AG20443 (cell line): ENCODE measurements at regions not wholly inside any gene's neighbourhood (a gene's known extent, or its start where the extent isn't known, plus 50 kb on each side); places are given as distances from the start of the nearest gene placed in this dataset.

ENCODE experiments used
- DNase-seq: peaks from one replicate; pipeline ENCODE4 v3.0.0; 2012; ENCODE audit warnings: low spot score, mixed read lengths

GRCh38 chr15:46552316-46552715 is 917.5 kb downstream of the SQOR start:
- DNase-seq: no peak

GRCh38 chr15:46555547-46555946 is 920.7 kb downstream of the SQOR start:
- no peak for DNase-seq

- no peak for DNase-seq
Measured at GRCh38 chr15:46556010-46556409, 921.2 kb downstream of the SQOR start.

- DNase-seq: no peak
Measured at GRCh38 chr15:46556559-46557379, 921.9 kb downstream of the SQOR start.

- no peak for DNase-seq
Measured at GRCh38 chr15:46567968-46568367, 933.1 kb downstream of the SQOR start.

- DNase-seq: no peak
Measured at GRCh38 chr15:46569781-46570180, 935.0 kb downstream of the SQOR start.

GRCh38 chr15:46576646-46577395 is 942.0 kb downstream of the SQOR start:
- peak; percentile 20 for DNase-seq

GRCh38 chr15:46577767-46578166 is 942.9 kb downstream of the SQOR start:
- no peak for DNase-seq

GRCh38 chr15:46580487-46580886 is 945.7 kb downstream of the SQOR start:
- DNase-seq: no peak

- no peak for DNase-seq
Measured at GRCh38 chr15:46580924-46581323, 946.1 kb downstream of the SQOR start.

GRCh38 chr15:46589088-46589487 is 954.3 kb downstream of the SQOR start:
- no peak for DNase-seq

GRCh38 chr15:46591462-46591861 is 956.6 kb downstream of the SQOR start:
- DNase-seq: no peak

- no peak for DNase-seq
Measured at GRCh38 chr15:46595016-46595415, 960.2 kb downstream of the SQOR start.

- no peak for DNase-seq
Measured at GRCh38 chr15:46607077-46607476, 972.2 kb downstream of the SQOR start.

GRCh38 chr15:46616033-46616432 is 981.2 kb downstream of the SQOR start:
- no peak for DNase-seq

- no peak for DNase-seq
Measured at GRCh38 chr15:46617507-46617906, 982.7 kb downstream of the SQOR start.

- DNase-seq: no peak
Measured at GRCh38 chr15:46618984-46619383, 984.2 kb downstream of the SQOR start.

GRCh38 chr15:46620392-46621013 is 985.7 kb downstream of the SQOR start:
- no peak for DNase-seq

GRCh38 chr15:46622851-46623250 is 988.0 kb downstream of the SQOR start:
- no peak for DNase-seq

- no peak for DNase-seq
Measured at GRCh38 chr15:46636206-46636605, 1001.4 kb downstream of the SQOR start.

- no peak for DNase-seq
Measured at GRCh38 chr15:46644501-46645481, 1010.0 kb downstream of the SQOR start.

- no peak for DNase-seq
Measured at GRCh38 chr15:46646490-46646889, 1011.7 kb downstream of the SQOR start.
